ENCODE measurements at regions not wholly inside any gene's neighbourhood (a gene's known extent, or its start where the extent isn't known, plus 50 kb on each side); places are given as distances from the start of the nearest gene placed in this dataset.

- TF ChIP-seq CTCF (IDR thresholded peaks at IDR 0.05; ENCODE audit: insufficient read depth, low read length) (no peak), POLR2AphosphoS5 (IDR thresholded peaks at IDR 0.05; ENCODE audit: low read depth) (no peak)
These were observed 251.7 kb downstream of the TRIB2 start for GRCh38 chr2:12968399-12968798.
